A549 (cell line): ENCODE measurements at regions not wholly inside any gene's neighbourhood (a gene's known extent, or its start where the extent isn't known, plus 50 kb on each side); places are given as distances from the start of the nearest gene placed in this dataset.

Source experiments
- ATAC-seq, 2 experiments: fragments of 200-7000 bp in 1 of 2; fragments of >200 bp in 1 of 2; cut with Nextera tagmentation in 1 of 2; cut with Tn5 transposase in 1 of 2; 3 replicates each; pipeline versions ENCODE4 v1.8.0 to v1.9.1; 2018 to 2020; ENCODE audit warnings: mild to moderate bottlenecking in 1 of 2, moderate library complexity in 1 of 2
- CTCF ChIA-PET: fragments of 300-600 bp; sonication (Branson Sonifier 250); formaldehyde crosslinking; extraction: SDS; loops from one replicate; lab custom pipeline; 2021; ENCODE audit warnings: antibody characterized with exemption, inconsistent platforms; lab: Yijun Ruan, JAX
- POLR2A ChIA-PET: fragments of 350-600 bp; formaldehyde crosslinking; extraction: SDS; loops from one replicate; lab custom pipeline; 2021; ENCODE audit warnings: antibody characterized with exemption, inconsistent platforms; lab: Yijun Ruan, JAX
- DNase-seq, 2 experiments: peaks; one replicate each; pipeline versions ENCODE4 v3.0.0 to v3.0.0-alpha.2; 2011 to 2016; ENCODE audit warnings: low read depth in 1 of 2, low spot score in 1 of 2
- FAIRE-seq: peaks from 2 replicates; lab custom pipeline; 2011; peaks lifted over from hg19 to GRCh38; lab: Jason Lieb, UNC
- H3K27ac ChIP-seq, 2 experiments: fragments of >200 bp; sonication (Bioruptor Twin); formaldehyde crosslinking; 3 replicates each; pipeline ENCODE4 v1.5.1; 2016 to 2017
- H3K4me1 ChIP-seq: fragments of >200 bp; sonication (Bioruptor Twin); formaldehyde crosslinking; 3 replicates; pipeline ENCODE4 v1.6.1; 2016
- H3K4me2 ChIP-seq: fragments of >200 bp; sonication (Bioruptor Twin); formaldehyde crosslinking; 3 replicates; pipeline ENCODE4 v1.6.1; 2016
- H3K4me3 ChIP-seq: fragments of >200 bp; sonication (Bioruptor Twin); formaldehyde crosslinking; 3 replicates; pipeline ENCODE4 v1.5.1; 2016
- H3K9me3 ChIP-seq: fragments of >200 bp; sonication (Bioruptor Twin); formaldehyde crosslinking; 3 replicates; pipeline ENCODE4 v1.6.1; 2016
- BCL3 ChIP-seq: fragments of >200 bp; sonication (Bioruptor Twin); formaldehyde crosslinking; IDR thresholded peaks from 3 replicates; pipeline ENCODE4 v1.6.1; 2016
- CHD2 ChIP-seq: fragments of 150-350 bp; IDR thresholded peaks from 2 replicates; pipeline ENCODE4 v1.6.1; 2014; ENCODE audit warnings: low read length; ENCODE audit not compliant: partially characterized antibody
- EHF ChIP-seq: fragments of 250-450 bp; sonication (Bioruptor Pico); IDR thresholded peaks from 2 replicates; pipeline ENCODE4 v1.5.0; 2020; ENCODE audit warnings: mild to moderate bottlenecking
- GATA3 ChIP-seq: IDR thresholded peaks from 2 replicates; pipeline ENCODE4 v1.6.1; 2012; ENCODE audit warnings: borderline replicate concordance
- HDAC2 ChIP-seq: fragments of 200-600 bp; sonication (generic); IDR thresholded peaks from 2 replicates; pipeline ENCODE4 v1.6.1; 2016
- HEYL ChIP-seq: fragments of 250-450 bp; sonication (Bioruptor Pico); IDR thresholded peaks from 2 replicates; pipeline ENCODE4 v1.8.0; 2021; ENCODE audit warnings: mild to moderate bottlenecking, moderate library complexity
- KDM1A ChIP-seq: fragments of 200-600 bp; sonication (generic); IDR thresholded peaks from 2 replicates; pipeline ENCODE4 v1.6.1; 2016; ENCODE audit warnings: low read depth, mild to moderate bottlenecking
- MAFK ChIP-seq: fragments of 450-650 bp; IDR thresholded peaks from 2 replicates; pipeline ENCODE4 v1.6.1; 2014; ENCODE audit not compliant: partially characterized antibody
- MAZ ChIP-seq: fragments of 150-350 bp; IDR thresholded peaks from 2 replicates; pipeline ENCODE4 v1.6.1; 2014; ENCODE audit warnings: antibody characterized with exemption, low read depth, low read length, borderline replicate concordance
- MYC ChIP-seq: IDR thresholded peaks from 2 replicates; pipeline ENCODE4 v1.6.1; 2012; ENCODE audit warnings: mild to moderate bottlenecking, inconsistent platforms, low read length, improper control_type of control experiment, borderline replicate concordance
- NPAS2 ChIP-seq: fragments of 250-450 bp; sonication (Bioruptor Pico); IDR thresholded peaks from 2 replicates; pipeline ENCODE4 v1.8.0; 2022; ENCODE audit warnings: mild to moderate bottlenecking, moderate library complexity, borderline replicate concordance
- NR3C1 ChIP-seq: fragments of >200 bp; sonication (Bioruptor Twin); formaldehyde crosslinking; IDR thresholded peaks from 3 replicates; pipeline ENCODE4 v1.6.1; 2017
- POLR2A ChIP-seq: IDR thresholded peaks from 2 replicates; pipeline ENCODE4 v1.6.1; 2012; ENCODE audit warnings: mild to moderate bottlenecking, low read length
- POLR2AphosphoS2 ChIP-seq: conservative IDR thresholded peaks from 2 replicates; pipeline ENCODE4 v1.6.1; 2012; ENCODE audit warnings: low read length, improper control_type of control experiment, inconsistent platforms
- RCOR1 ChIP-seq: fragments of 150-350 bp; IDR thresholded peaks from 2 replicates; pipeline ENCODE4 v1.6.1; 2014; ENCODE audit warnings: antibody characterized with exemption, low read length, low read depth
- RFX5 ChIP-seq: fragments of 450-650 bp; IDR thresholded peaks from 2 replicates; pipeline ENCODE4 v1.7.1; 2014; ENCODE audit warnings: antibody characterized with exemption, mild to moderate bottlenecking, moderate library complexity
- SREBF2 ChIP-seq: fragments of 450-650 bp; IDR thresholded peaks from 2 replicates; pipeline ENCODE4 v1.6.1; 2014; ENCODE audit warnings: mild to moderate bottlenecking, moderate library complexity
- TP53 ChIP-seq: fragments of 250-450 bp; sonication (Bioruptor Pico); IDR thresholded peaks from 2 replicates; pipeline ENCODE4 v1.5.0; 2021; ENCODE audit warnings: mild to moderate bottlenecking, moderate library complexity
- ZC3H11A ChIP-seq: fragments of 450-650 bp; IDR thresholded peaks from 2 replicates; pipeline ENCODE4 v1.6.1; 2014; ENCODE audit warnings: antibody characterized with exemption, mild to moderate bottlenecking
- WGBS: methylation state at CpG from one replicate; pipeline ENCODE4 v1.1.6; 2017; ENCODE audit errors: missing lambda C conversion rate; 5-methylcytosine and 5-hydroxymethylcytosine counted together
- TF ChIP-seq, protein P1 (sequence below): fragments of 200-600 bp; sonication (generic); IDR thresholded peaks from 2 replicates; pipeline ENCODE4 v1.6.1; 2016; ENCODE audit warnings: antibody characterized with exemption, mild to moderate bottlenecking, moderate library complexity
- TF ChIP-seq, protein P2 (sequence below): IDR thresholded peaks from 2 replicates; pipeline ENCODE4 v1.6.1; 2012
- TF ChIP-seq, protein P3 (sequence below): fragments of 450-650 bp; IDR thresholded peaks from 2 replicates; pipeline ENCODE4 v1.6.1; 2014; ENCODE audit warnings: antibody characterized with exemption
- TF ChIP-seq, protein P4 (sequence below): fragments of >200 bp; sonication (Bioruptor Twin); formaldehyde crosslinking; IDR thresholded peaks from 3 replicates; pipeline ENCODE4 v1.5.1; 2016
- TF ChIP-seq, protein P5 (sequence below): IDR thresholded peaks from 2 replicates; pipeline ENCODE4 v1.6.1; 2012; ENCODE audit warnings: low read depth, borderline replicate concordance

DNA sequence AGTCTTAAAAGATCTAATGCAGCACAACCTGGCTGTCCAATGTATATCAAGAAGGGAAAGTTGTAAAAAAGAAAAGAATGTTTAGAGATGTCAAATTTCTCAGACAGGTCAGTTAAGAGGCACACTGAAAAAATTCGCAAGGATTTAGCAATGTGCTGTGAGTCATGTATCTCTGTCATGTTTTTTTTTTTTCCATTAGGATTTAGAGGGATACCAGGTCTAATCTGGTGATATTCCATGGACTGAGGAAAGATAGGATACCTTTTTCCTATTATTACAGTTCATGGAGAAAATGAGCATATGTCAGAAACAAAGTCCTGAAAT lies 815.4 kb upstream of the PCDH10 start:
- FAIRE-seq, result no peak

DNA sequence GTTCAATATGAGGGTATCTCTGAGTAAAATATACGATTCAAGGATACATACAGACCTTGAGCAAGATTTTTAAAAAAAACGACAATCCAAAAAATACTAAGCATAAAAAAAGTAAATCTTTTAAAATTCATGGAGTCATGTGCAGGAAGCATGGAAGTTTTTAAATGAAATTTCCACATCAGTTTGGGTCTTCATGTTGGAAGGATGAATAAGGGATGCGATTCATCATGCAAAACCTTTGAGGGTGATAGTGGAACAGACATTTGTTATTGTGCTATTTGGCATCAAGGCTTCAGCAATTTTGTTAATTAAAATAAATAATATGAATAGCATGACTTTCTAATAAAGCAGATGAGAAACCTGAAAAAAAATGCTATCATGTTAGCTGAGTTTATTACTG lies 815.0 kb upstream of the PCDH10 start:
- H3K27ac ChIP-seq, result no peak overlapping the region
- 3% methylated on average over 3 of the region's 3 CpGs for WGBS
- H3K9me3 ChIP-seq, result no peaks in the 10 kb centered on the region
- CTCF ChIA-PET, result no interaction called here
- DNase-seq, result no peak
- no peak for TF ChIP-seq RCOR1
- no peak overlapping the region for H3K4me3 ChIP-seq
- H3K4me1 ChIP-seq, result no peaks in the 10 kb centered on the region
- no peak overlapping the region for H3K4me2 ChIP-seq
- FAIRE-seq, result no peak
- POLR2A ChIA-PET, result no interaction called here
- ATAC-seq, result no peak

More for the DNA sequence above, 815.4 kb upstream of the PCDH10 start:
- POLR2A ChIA-PET, result no interaction called here
- DNase-seq (no peak), ATAC-seq (no peak)
- Histone ChIP-seq H3K4me2 (no peak overlapping the region), H3K27ac (no peak overlapping the region), H3K9me3 (no peaks in the 10 kb centered on the region)
- TF ChIP-seq MAFK (no peak), NR3C1 (no peak), HDAC2 (no peak), MAZ (no peak), MYC (no peak), SREBF2 (no peak), TP53 (CRISPR knock-in tag) (no peak), POLR2A (no peak), RCOR1 (no peak), ZC3H11A (no peak), RFX5 (no peak)
- TF ChIP-seq, protein P1, sequence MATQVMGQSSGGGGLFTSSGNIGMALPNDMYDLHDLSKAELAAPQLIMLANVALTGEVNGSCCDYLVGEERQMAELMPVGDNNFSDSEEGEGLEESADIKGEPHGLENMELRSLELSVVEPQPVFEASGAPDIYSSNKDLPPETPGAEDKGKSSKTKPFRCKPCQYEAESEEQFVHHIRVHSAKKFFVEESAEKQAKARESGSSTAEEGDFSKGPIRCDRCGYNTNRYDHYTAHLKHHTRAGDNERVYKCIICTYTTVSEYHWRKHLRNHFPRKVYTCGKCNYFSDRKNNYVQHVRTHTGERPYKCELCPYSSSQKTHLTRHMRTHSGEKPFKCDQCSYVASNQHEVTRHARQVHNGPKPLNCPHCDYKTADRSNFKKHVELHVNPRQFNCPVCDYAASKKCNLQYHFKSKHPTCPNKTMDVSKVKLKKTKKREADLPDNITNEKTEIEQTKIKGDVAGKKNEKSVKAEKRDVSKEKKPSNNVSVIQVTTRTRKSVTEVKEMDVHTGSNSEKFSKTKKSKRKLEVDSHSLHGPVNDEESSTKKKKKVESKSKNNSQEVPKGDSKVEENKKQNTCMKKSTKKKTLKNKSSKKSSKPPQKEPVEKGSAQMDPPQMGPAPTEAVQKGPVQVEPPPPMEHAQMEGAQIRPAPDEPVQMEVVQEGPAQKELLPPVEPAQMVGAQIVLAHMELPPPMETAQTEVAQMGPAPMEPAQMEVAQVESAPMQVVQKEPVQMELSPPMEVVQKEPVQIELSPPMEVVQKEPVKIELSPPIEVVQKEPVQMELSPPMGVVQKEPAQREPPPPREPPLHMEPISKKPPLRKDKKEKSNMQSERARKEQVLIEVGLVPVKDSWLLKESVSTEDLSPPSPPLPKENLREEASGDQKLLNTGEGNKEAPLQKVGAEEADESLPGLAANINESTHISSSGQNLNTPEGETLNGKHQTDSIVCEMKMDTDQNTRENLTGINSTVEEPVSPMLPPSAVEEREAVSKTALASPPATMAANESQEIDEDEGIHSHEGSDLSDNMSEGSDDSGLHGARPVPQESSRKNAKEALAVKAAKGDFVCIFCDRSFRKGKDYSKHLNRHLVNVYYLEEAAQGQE, result no peak
- TF ChIP-seq, protein P2, sequence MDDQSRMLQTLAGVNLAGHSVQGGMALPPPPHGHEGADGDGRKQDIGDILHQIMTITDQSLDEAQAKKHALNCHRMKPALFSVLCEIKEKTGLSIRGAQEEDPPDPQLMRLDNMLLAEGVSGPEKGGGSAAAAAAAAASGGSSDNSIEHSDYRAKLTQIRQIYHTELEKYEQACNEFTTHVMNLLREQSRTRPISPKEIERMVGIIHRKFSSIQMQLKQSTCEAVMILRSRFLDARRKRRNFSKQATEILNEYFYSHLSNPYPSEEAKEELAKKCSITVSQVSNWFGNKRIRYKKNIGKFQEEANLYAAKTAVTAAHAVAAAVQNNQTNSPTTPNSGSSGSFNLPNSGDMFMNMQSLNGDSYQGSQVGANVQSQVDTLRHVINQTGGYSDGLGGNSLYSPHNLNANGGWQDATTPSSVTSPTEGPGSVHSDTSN, result no peak
- TF ChIP-seq, all 56 proteins: peak for 0
- 9% methylated on average over 1 of the region's 1 CpG for WGBS
- CTCF ChIA-PET, result interaction anchor here (1.1 kb wide), 1 partner anchor 9 kb away, joined by 3 read pairs; no protein-coding TSS in a partner anchor
- Histone ChIP-seq H3K4me3 (no peak overlapping the region), H3K4me1 (no peaks in the 10 kb centered on the region)

GRCh38 chr4:132344924-132345828 lies 803.9 kb upstream of the PCDH10 start:
- Histone ChIP-seq H3K4me3 (no peak overlapping the region), H3K4me1 (no peaks in the 10 kb centered on the region), H3K9me3 (no peaks in the 10 kb centered on the region), H3K27ac (peak overlapping the region in 1 of 2 experiments; percentile 28; a peak in 2 of 6 replicates), H3K4me2 (no peak overlapping the region)
- FAIRE-seq, result no peak
- peak in 1 of 2 experiments; percentile 6 for DNase-seq
- POLR2A ChIA-PET, result no interaction called here
- CTCF ChIA-PET, result no interaction called here
- ATAC-seq, result peak in 1 of 2 experiments; percentile 52; a peak in 3 of 6 replicates
- WGBS, result 54% methylated on average over 20 of the region's 32 CpGs
- no peak for TF ChIP-seq HEYL
- TF ChIP-seq RFX5, result no peak
- no peak for TF ChIP-seq ZC3H11A
- TF ChIP-seq, protein P3, sequence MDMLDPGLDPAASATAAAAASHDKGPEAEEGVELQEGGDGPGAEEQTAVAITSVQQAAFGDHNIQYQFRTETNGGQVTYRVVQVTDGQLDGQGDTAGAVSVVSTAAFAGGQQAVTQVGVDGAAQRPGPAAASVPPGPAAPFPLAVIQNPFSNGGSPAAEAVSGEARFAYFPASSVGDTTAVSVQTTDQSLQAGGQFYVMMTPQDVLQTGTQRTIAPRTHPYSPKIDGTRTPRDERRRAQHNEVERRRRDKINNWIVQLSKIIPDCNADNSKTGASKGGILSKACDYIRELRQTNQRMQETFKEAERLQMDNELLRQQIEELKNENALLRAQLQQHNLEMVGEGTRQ, result no peak
- no peak for TF ChIP-seq NPAS2 (CRISPR knock-in tag)
- TF ChIP-seq KDM1A, result no peak
- no peak for TF ChIP-seq POLR2AphosphoS2
- no peak for TF ChIP-seq BCL3
- TF ChIP-seq, protein P4, sequence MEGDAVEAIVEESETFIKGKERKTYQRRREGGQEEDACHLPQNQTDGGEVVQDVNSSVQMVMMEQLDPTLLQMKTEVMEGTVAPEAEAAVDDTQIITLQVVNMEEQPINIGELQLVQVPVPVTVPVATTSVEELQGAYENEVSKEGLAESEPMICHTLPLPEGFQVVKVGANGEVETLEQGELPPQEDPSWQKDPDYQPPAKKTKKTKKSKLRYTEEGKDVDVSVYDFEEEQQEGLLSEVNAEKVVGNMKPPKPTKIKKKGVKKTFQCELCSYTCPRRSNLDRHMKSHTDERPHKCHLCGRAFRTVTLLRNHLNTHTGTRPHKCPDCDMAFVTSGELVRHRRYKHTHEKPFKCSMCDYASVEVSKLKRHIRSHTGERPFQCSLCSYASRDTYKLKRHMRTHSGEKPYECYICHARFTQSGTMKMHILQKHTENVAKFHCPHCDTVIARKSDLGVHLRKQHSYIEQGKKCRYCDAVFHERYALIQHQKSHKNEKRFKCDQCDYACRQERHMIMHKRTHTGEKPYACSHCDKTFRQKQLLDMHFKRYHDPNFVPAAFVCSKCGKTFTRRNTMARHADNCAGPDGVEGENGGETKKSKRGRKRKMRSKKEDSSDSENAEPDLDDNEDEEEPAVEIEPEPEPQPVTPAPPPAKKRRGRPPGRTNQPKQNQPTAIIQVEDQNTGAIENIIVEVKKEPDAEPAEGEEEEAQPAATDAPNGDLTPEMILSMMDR, result no peak
- TF ChIP-seq MYC, result no peak
- TF ChIP-seq GATA3, result no peak
- no peak for TF ChIP-seq CHD2
- TF ChIP-seq EHF (CRISPR knock-in tag), result no peak
- TF ChIP-seq, protein P5, sequence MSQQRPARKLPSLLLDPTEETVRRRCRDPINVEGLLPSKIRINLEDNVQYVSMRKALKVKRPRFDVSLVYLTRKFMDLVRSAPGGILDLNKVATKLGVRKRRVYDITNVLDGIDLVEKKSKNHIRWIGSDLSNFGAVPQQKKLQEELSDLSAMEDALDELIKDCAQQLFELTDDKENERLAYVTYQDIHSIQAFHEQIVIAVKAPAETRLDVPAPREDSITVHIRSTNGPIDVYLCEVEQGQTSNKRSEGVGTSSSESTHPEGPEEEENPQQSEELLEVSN, result no peak
